Psoas muscle (tissue), 7 donors: ENCODE measurements at regions not wholly inside any gene's neighbourhood (a gene's known extent, or its start where the extent isn't known, plus 50 kb on each side); places are given as distances from the start of the nearest gene placed in this dataset.
A peak's percentile ranks its signal among the peaks of the same experiment; 100 is the strongest.
"Not testable (repeated sequence)": the region's sequence is repeated elsewhere in the genome, so short reads cannot be mapped to it uniquely, and the experiment has no call there.

ENCODE experiments used
- ATAC-seq, 4 donors: fragments of 200-7000 bp; cut with Tn5 transposase; one replicate each; pipeline ENCODE4 v1.9.1; 2020; ENCODE audit warnings: moderate library complexity in 3 of 4, mild to moderate bottlenecking in 2 of 4
- DNase-seq, 2 donors: peaks; one replicate each; pipeline ENCODE4 v3.0.0-alpha.2; 2020
- H3K27ac ChIP-seq: fragments of 200-600 bp; one replicate; pipeline ENCODE4 v1.8.0; 2022
- H3K27me3 ChIP-seq, 3 donors: fragments of 200-600 bp in 1 of 3; one replicate each; pipeline versions ENCODE4 v1.6.1 to v1.8.0; 2013 to 2022; ENCODE audit warnings: low read length in 2 of 3, mild to moderate bottlenecking in 2 of 3, moderate library complexity in 1 of 3; ENCODE audit not compliant: insufficient read depth in 3 of 3
- H3K36me3 ChIP-seq, 2 donors: fragments of 200-600 bp in 1 of 2; one replicate each; pipeline versions ENCODE4 v1.6.1 to v1.8.0; 2013 to 2022; ENCODE audit warnings: low read depth in 1 of 2, mild to moderate bottlenecking in 1 of 2, moderate library complexity in 1 of 2; ENCODE audit not compliant: insufficient read depth in 1 of 2
- H3K4me1 ChIP-seq: fragments of 200-600 bp; one replicate; pipeline ENCODE4 v1.8.0; 2022
- H3K4me3 ChIP-seq: fragments of 200-600 bp; one replicate; pipeline ENCODE4 v1.8.0; 2022; ENCODE audit warnings: mild to moderate bottlenecking
- H3K9me3 ChIP-seq: fragments of 200-600 bp; one replicate; pipeline ENCODE4 v1.8.0; 2022
- WGBS, 3 donors: extraction: QIAGEN DNeasy Blood & Tissue Kit; methylation state at CpG; one replicate each; pipeline versions ENCODE4 v1.1.6 to v1.1.7; 2013; 5-methylcytosine and 5-hydroxymethylcytosine counted together
- intact Hi-C, 2 donors: fragments of 100-400 bp; cut with DNase I; formaldehyde crosslinking; loops; one replicate each; pipeline versions ENCODE4 v1.11.0 to v1.14.2; 2022
- donor health status: healthy with polysubstance abuse.
- donor health status: DM: no; HTN: no; CAD: no; lungs with moderate emphysema.
- donor health status: Bipolar disorder and iron deficiency.
- donor health status: healthy.
- donor health status: DM: yes; HTN: yes; CAD: no.
- donor health status: DM: no; HTN: no; CAD: no.
- donor health status: DM: yes; HTN: yes; CAD: no.

- H3K36me3 ChIP-seq, H3K27me3 ChIP-seq, DNase-seq, H3K9me3 ChIP-seq, H3K27ac ChIP-seq, H3K4me1 ChIP-seq, H3K4me3 ChIP-seq, intact Hi-C loops: not testable (repeated sequence)
- peak; percentile 79 to 85 (median 82) for ATAC-seq
- no CpG with 5 or more reads among the region's 26 CpGs for WGBS, 3 donors
Measured at GRCh38 chr1:120277428-120278258, 101.3 kb upstream of the SEC22B start.

- peak; percentile 59 to 72 (median 70) for ATAC-seq
- H3K4me3 ChIP-seq, intact Hi-C loops, H3K27me3 ChIP-seq, H3K9me3 ChIP-seq, H3K4me1 ChIP-seq, H3K36me3 ChIP-seq, H3K27ac ChIP-seq, DNase-seq: not testable (repeated sequence)
- WGBS, 3 donors = no CpG with 5 or more reads among the region's 5 CpGs
Measured at GRCh38 chr1:120276710-120277109, 100.4 kb upstream of the SEC22B start.

- intact Hi-C loops, DNase-seq, H3K27me3 ChIP-seq, H3K27ac ChIP-seq, H3K4me3 ChIP-seq, H3K36me3 ChIP-seq, ATAC-seq, H3K9me3 ChIP-seq, H3K4me1 ChIP-seq: not testable (repeated sequence)
- WGBS, 3 donors = no CpG with 5 or more reads among the region's 3 CpGs
Measured at GRCh38 chr1:120274438-120274837, 98.1 kb upstream of the SEC22B start.

- H3K4me3 ChIP-seq, H3K27ac ChIP-seq, intact Hi-C loops, H3K9me3 ChIP-seq, H3K36me3 ChIP-seq, H3K4me1 ChIP-seq, ATAC-seq, H3K27me3 ChIP-seq: not testable (repeated sequence)
- DNase-seq = peak in 1 of 2 donors; percentile 3
- 31 to 76% (median 33%) methylated on average over 2 of the region's 4 CpGs for WGBS, 3 donors
Measured at GRCh38 chr1:120273363-120273762, 97.0 kb upstream of the SEC22B start.

- no CpG with 5 or more reads among the region's 3 CpGs for WGBS, 3 donors
- H3K27ac ChIP-seq, H3K36me3 ChIP-seq, DNase-seq, H3K9me3 ChIP-seq, intact Hi-C loops, H3K4me1 ChIP-seq, H3K27me3 ChIP-seq, H3K4me3 ChIP-seq: not testable (repeated sequence)
- peak in 3 of 4 donors; percentile 46 to 59 (median 53) for ATAC-seq
Measured at GRCh38 chr1:120272242-120272641, 95.9 kb upstream of the SEC22B start.

GRCh38 chr1:120271561-120272221 is 95.4 kb upstream of the SEC22B start:
- H3K27me3 ChIP-seq, H3K4me3 ChIP-seq, H3K9me3 ChIP-seq, intact Hi-C loops, H3K4me1 ChIP-seq, H3K36me3 ChIP-seq, DNase-seq, H3K27ac ChIP-seq: not testable (repeated sequence)
- no CpG with 5 or more reads among the region's 5 CpGs for WGBS, 3 donors
- peak in 3 of 4 donors; percentile 52 to 57 (median 55) for ATAC-seq

- WGBS, 3 donors = no CpG with 5 or more reads among the region's 1 CpG
- H3K36me3 ChIP-seq, H3K4me3 ChIP-seq, H3K27me3 ChIP-seq, intact Hi-C loops, H3K9me3 ChIP-seq, H3K27ac ChIP-seq, H3K4me1 ChIP-seq: not testable (repeated sequence)
- ATAC-seq = peak in 1 of 4 donors; percentile 10
- DNase-seq = peak in 1 of 2 donors; percentile 18
Measured at GRCh38 chr1:120267894-120268551, 91.7 kb upstream of the SEC22B start.

- H3K4me3 ChIP-seq, ATAC-seq, H3K36me3 ChIP-seq, H3K9me3 ChIP-seq, intact Hi-C loops, H3K27ac ChIP-seq, H3K27me3 ChIP-seq, H3K4me1 ChIP-seq, DNase-seq: not testable (repeated sequence)
- 89 to 100% (median 95%) methylated on average over 3 to 4 of the region's 6 CpGs for WGBS, 3 donors
Measured at GRCh38 chr1:120264564-120264963, 88.2 kb upstream of the SEC22B start.

- H3K4me1 ChIP-seq, DNase-seq, H3K36me3 ChIP-seq, H3K27me3 ChIP-seq, H3K4me3 ChIP-seq, H3K27ac ChIP-seq, intact Hi-C loops, H3K9me3 ChIP-seq: not testable (repeated sequence)
- ATAC-seq = peak in 2 of 4 donors; percentile 43 to 52
- WGBS, 3 donors = no CpG with 5 or more reads among the region's 4 CpGs
Measured at GRCh38 chr1:120262791-120263751, 86.8 kb upstream of the SEC22B start.

GRCh38 chr1:120257778-120258105 is 81.4 kb upstream of the SEC22B start:
- ATAC-seq = peak; percentile 15 to 78 (median 64)
- DNase-seq, intact Hi-C loops, H3K4me3 ChIP-seq, H3K36me3 ChIP-seq, H3K4me1 ChIP-seq, H3K27ac ChIP-seq, H3K9me3 ChIP-seq, H3K27me3 ChIP-seq: not testable (repeated sequence)
- 0 to 4% methylated on average over 2 of the region's 2 CpGs; no CpG with 5 or more reads in 1 of the 3 donors for WGBS, 3 donors
